IMR-90 (cell line): ENCODE measurements at regions not wholly inside any gene's neighbourhood (a gene's known extent, or its start where the extent isn't known, plus 50 kb on each side); places are given as distances from the start of the nearest gene placed in this dataset.

Source experiments
- ATAC-seq: fragments of 200-7000 bp; cut with Tn5 transposase; 2 replicates; pipeline ENCODE4 v1.9.1; 2020; ENCODE audit warnings: low read depth, mild to moderate bottlenecking, moderate library complexity
- BruUV-seq: library from RNA; stranded (reverse); fragments of 400-500 nt; replicated peaks from 2 replicates; lab custom pipeline; 2021; lab: Mats Ljungman, UMichigan
- CTCF ChIA-PET: fragments of 300-600 bp; formaldehyde crosslinking; extraction: SDS; loops from one replicate; lab custom pipeline; 2021; ENCODE audit warnings: antibody characterized with exemption; lab: Yijun Ruan, JAX
- POLR2A ChIA-PET: fragments of 300-600 bp; sonication (Branson Sonifier 250); formaldehyde crosslinking; loops from one replicate; lab custom pipeline; 2022; ENCODE audit warnings: antibody characterized with exemption; ENCODE audit not compliant: unreplicated experiment; lab: Charles Lee
- DNase-seq: peaks from one replicate; pipeline ENCODE4 v3.0.0; 2013
- H2AFZ ChIP-seq: replicated peaks from 2 replicates; pipeline ENCODE3; 2013; ENCODE audit warnings: low read length, mild to moderate bottlenecking; ENCODE audit not compliant: poor library complexity
- H2AK5ac ChIP-seq: 2 replicates; pipeline ENCODE4 v1.6.1; 2013; ENCODE audit warnings: low read depth, low read length, inconsistent platforms
- H2AK9ac ChIP-seq: replicated peaks from 2 replicates; pipeline ENCODE3; 2013; ENCODE audit warnings: mild to moderate bottlenecking, low read depth, low read length, moderate library complexity; ENCODE audit not compliant: poor library complexity
- H2BK120ac ChIP-seq: 2 replicates; pipeline ENCODE4 v1.6.1; 2013; ENCODE audit warnings: low read depth, low read length, inconsistent platforms
- H2BK15ac ChIP-seq: 3 replicates; pipeline ENCODE4 v1.6.1; 2013; ENCODE audit warnings: low read depth, low read length, inconsistent platforms
- H2BK20ac ChIP-seq: 2 replicates; pipeline ENCODE4 v1.6.1; 2013; ENCODE audit warnings: low read depth, mild to moderate bottlenecking, inconsistent platforms, low read length, moderate library complexity
- H2BK5ac ChIP-seq: 2 replicates; pipeline ENCODE4 v1.6.1; 2013; ENCODE audit warnings: mild to moderate bottlenecking, low read depth, low read length, inconsistent platforms; ENCODE audit not compliant: poor library complexity, severe bottlenecking
- H3K14ac ChIP-seq: replicated peaks from 2 replicates; pipeline ENCODE4 v1.6.1; 2013; ENCODE audit warnings: low read depth, low read length, inconsistent platforms
- H3K18ac ChIP-seq: 2 replicates; pipeline ENCODE4 v1.6.1; 2013; ENCODE audit warnings: low read depth, low read length, control low read depth
- H3K23ac ChIP-seq: 2 replicates; pipeline ENCODE4 v1.6.1; 2013; ENCODE audit warnings: low read depth, low read length, inconsistent platforms
- H3K27ac ChIP-seq: 2 replicates; pipeline ENCODE4 v1.5.1; 2013; ENCODE audit warnings: mild to moderate bottlenecking, control low read depth, low read length; ENCODE audit not compliant: insufficient read depth
- H3K27me3 ChIP-seq: 2 replicates; pipeline ENCODE4 v1.6.1; 2013; ENCODE audit warnings: low read length; ENCODE audit not compliant: control insufficient read depth, insufficient read depth
- H3K36me3 ChIP-seq: 2 replicates; pipeline ENCODE4 v1.6.1; 2013; ENCODE audit warnings: low read length, mixed read lengths; ENCODE audit not compliant: control insufficient read depth, insufficient read depth
- H3K4ac ChIP-seq: 2 replicates; pipeline ENCODE4 v1.6.1; 2013; ENCODE audit warnings: low read depth, low read length, inconsistent platforms
- H3K4me1 ChIP-seq: 2 replicates; pipeline ENCODE4 v1.6.1; 2013; ENCODE audit warnings: low read length, mixed read lengths; ENCODE audit not compliant: control insufficient read depth, insufficient read depth
- H3K4me2 ChIP-seq: 2 replicates; pipeline ENCODE4 v1.6.1; 2013; ENCODE audit warnings: low read depth, mild to moderate bottlenecking, control low read depth, low read length, moderate library complexity
- H3K4me3 ChIP-seq: 2 replicates; pipeline ENCODE4 v1.5.1; 2013; ENCODE audit warnings: low read depth, mild to moderate bottlenecking, control low read depth, low read length, moderate library complexity; ENCODE audit not compliant: insufficient read depth
- H3K56ac ChIP-seq: 2 replicates; pipeline ENCODE4 v1.6.1; 2013; ENCODE audit warnings: low read length, inconsistent platforms; ENCODE audit not compliant: insufficient read depth; ENCODE audit errors: extremely low read depth
- H3K79me1 ChIP-seq, 2 experiments: 2 replicates each; pipeline ENCODE4 v1.6.1; 2013; ENCODE audit warnings: low read length in 2 of 2, inconsistent platforms in 1 of 2, low read depth in 1 of 2
- H3K9ac ChIP-seq: 2 replicates; pipeline ENCODE4 v1.6.1; 2013; ENCODE audit warnings: low read depth, low read length, control low read depth
- H3K9me1 ChIP-seq: 2 replicates; pipeline ENCODE4 v1.6.1; 2013; ENCODE audit warnings: low read length, inconsistent platforms; ENCODE audit not compliant: insufficient read depth
- H3K9me3 ChIP-seq: 2 replicates; pipeline ENCODE4 v1.6.1; 2013; ENCODE audit warnings: low read length; ENCODE audit not compliant: control insufficient read depth, insufficient read depth
- H4K20me1 ChIP-seq: 2 replicates; pipeline ENCODE4 v1.6.1; 2013; ENCODE audit warnings: low read length, inconsistent platforms; ENCODE audit not compliant: insufficient read depth
- H4K5ac ChIP-seq: 2 replicates; pipeline ENCODE4 v1.6.1; 2013; ENCODE audit warnings: mild to moderate bottlenecking, low read depth, low read length, control low read depth
- H4K8ac ChIP-seq, 2 experiments: 2 replicates each; pipeline ENCODE4 v1.6.1; 2013; ENCODE audit warnings: low read depth in 2 of 2, low read length in 2 of 2, control low read depth in 1 of 2, inconsistent platforms in 1 of 2
- H4K91ac ChIP-seq: 2 replicates; pipeline ENCODE4 v1.6.1; 2013; ENCODE audit warnings: low read depth, low read length, inconsistent platforms; ENCODE audit not compliant: insufficient read depth
- BHLHE40 ChIP-seq: fragments of 150-350 bp; IDR thresholded peaks from 2 replicates; pipeline ENCODE4 v1.6.1; 2016; ENCODE audit warnings: mild to moderate bottlenecking, low read depth, low read length
- CEBPB ChIP-seq: IDR thresholded peaks from 2 replicates; pipeline ENCODE4 v1.6.1; 2012; ENCODE audit warnings: low read depth, low read length, improper control_type of control experiment
- CHD1 ChIP-seq: IDR thresholded peaks from 2 replicates; pipeline ENCODE4 v1.6.1; 2012; ENCODE audit warnings: low read depth, low read length, improper control_type of control experiment
- CTCF ChIP-seq: conservative IDR thresholded peaks from 2 replicates; pipeline ENCODE4 v1.5.1; 2012; ENCODE audit warnings: mild to moderate bottlenecking, low read depth, low read length, improper control_type of control experiment
- ELK1 ChIP-seq: fragments of 150-350 bp; IDR thresholded peaks from 2 replicates; pipeline ENCODE4 v1.6.1; 2016; ENCODE audit warnings: low read depth, mild to moderate bottlenecking, low read length, moderate library complexity, borderline replicate concordance
- FOS ChIP-seq: fragments of 150-350 bp; IDR thresholded peaks from 2 replicates; pipeline ENCODE4 v1.6.1; 2016; ENCODE audit warnings: low read depth, low read length
- MAFK ChIP-seq: IDR thresholded peaks from 2 replicates; pipeline ENCODE4 v1.6.1; 2012; ENCODE audit warnings: low read depth, low read length, improper control_type of control experiment
- MAZ ChIP-seq: IDR thresholded peaks from 2 replicates; pipeline ENCODE4 v1.6.1; 2012; ENCODE audit warnings: low read depth, mild to moderate bottlenecking, low read length, improper control_type of control experiment, moderate library complexity, borderline replicate concordance
- MXI1 ChIP-seq: IDR thresholded peaks from 2 replicates; pipeline ENCODE4 v1.6.1; 2012; ENCODE audit warnings: low read depth, mild to moderate bottlenecking, low read length, moderate library complexity, borderline replicate concordance
- NFE2L2 ChIP-seq: fragments of 150-350 bp; IDR thresholded peaks from 2 replicates; pipeline ENCODE4 v1.6.1; 2016; ENCODE audit warnings: low read depth, mild to moderate bottlenecking, low read length
- POLR2A ChIP-seq: IDR thresholded peaks from 2 replicates; pipeline ENCODE4 v1.6.1; 2012; ENCODE audit warnings: mild to moderate bottlenecking, low read depth, low read length
- RAD21 ChIP-seq: IDR thresholded peaks from 2 replicates; pipeline ENCODE4 v1.6.1; 2012; ENCODE audit warnings: low read length, improper control_type of control experiment
- RCOR1 ChIP-seq: IDR thresholded peaks from 2 replicates; pipeline ENCODE4 v1.6.1; 2012; ENCODE audit warnings: mild to moderate bottlenecking, low read length, improper control_type of control experiment; ENCODE audit not compliant: insufficient replicate concordance
- RFX5 ChIP-seq: IDR thresholded peaks from 2 replicates; pipeline ENCODE4 v1.8.0; 2012; ENCODE audit warnings: low read depth, mild to moderate bottlenecking, low read length, moderate library complexity
- SMC3 ChIP-seq: fragments of 150-350 bp; IDR thresholded peaks from 2 replicates; pipeline ENCODE4 v1.6.1; 2016; ENCODE audit warnings: low read depth, mild to moderate bottlenecking, antibody characterized with exemption, low read length, moderate library complexity
- USF2 ChIP-seq: fragments of 150-350 bp; IDR thresholded peaks from 2 replicates; pipeline ENCODE4 v1.6.1; 2017; ENCODE audit warnings: mild to moderate bottlenecking, antibody characterized with exemption, low read length, low read depth
- WGBS, 2 experiments: methylation state at CpG; one replicate each; pipeline versions ENCODE4 v1.1.5 to v1.1.7; 2013; ENCODE audit warnings: missing lambda C conversion rate in 2 of 2; ENCODE audit not compliant: insufficient read length in 1 of 2; ENCODE audit errors: extremely low coverage in 2 of 2; 5-methylcytosine and 5-hydroxymethylcytosine counted together
- dilution Hi-C: fragments of 300-500 bp; cut with HindIII; formaldehyde crosslinking; loops from one replicate; pipeline ENCODE4 v1.14.3; 2018; ENCODE audit warnings: low sequenced_read_pairs; ENCODE audit not compliant: unreplicated experiment
- in situ Hi-C: fragments of 300-500 bp; cut with MboI; formaldehyde crosslinking; loops from 3 replicates; pipeline ENCODE4 v1.14.3; 2019; ENCODE audit warnings: low sequenced_read_pairs, inconsistent platforms, mixed read lengths
- intact Hi-C: fragments of 100-400 bp; cut with micrococcal nuclease; formaldehyde crosslinking; loops from 2 replicates; pipeline ENCODE4 v1.10.0; 2022

- no peak overlapping the region for H2AK9ac ChIP-seq
- no peak overlapping the region for H2AFZ ChIP-seq
- TF ChIP-seq CTCF: no peak
- TF ChIP-seq MXI1: no peak
- no peak for TF ChIP-seq USF2
- TF ChIP-seq POLR2A: no peak
- no peak for TF ChIP-seq RAD21
- no peak for TF ChIP-seq RCOR1
- TF ChIP-seq CHD1: no peak
- TF ChIP-seq CEBPB: no peak
- no peak for TF ChIP-seq BHLHE40
- TF ChIP-seq FOS: no peak
- TF ChIP-seq SMC3: no peak
- no peak for TF ChIP-seq MAFK
- no peak for TF ChIP-seq MAZ
- no peak for TF ChIP-seq ELK1
- TF ChIP-seq RFX5: no peak
- TF ChIP-seq NFE2L2: no peak
- dilution Hi-C loops: no loop called here
- no peaks in the 10 kb centered on the region for H3K27me3 ChIP-seq
- no peak overlapping the region for H3K23ac ChIP-seq
- no peak overlapping the region for H3K18ac ChIP-seq
- ATAC-seq: no peak
- POLR2A ChIA-PET: no interaction called here
- H2BK5ac ChIP-seq: no peak overlapping the region
- BruUV-seq: no TSS peak
- no peaks in the 10 kb centered on the region for H3K36me3 ChIP-seq
- H3K4me1 ChIP-seq: no peaks in the 10 kb centered on the region
- H3K79me1 ChIP-seq: no peaks in the 10 kb centered on the region
- no peak overlapping the region for H4K5ac ChIP-seq
- H2BK15ac ChIP-seq: no peak overlapping the region
- no peak overlapping the region for H3K9ac ChIP-seq
- no peak overlapping the region for H3K27ac ChIP-seq
- no peak overlapping the region for H3K4ac ChIP-seq
- H2BK120ac ChIP-seq: no peak overlapping the region
- CTCF ChIA-PET: interaction anchor here (0.7 kb wide), 1 partner anchor 163 kb away, joined by 10 read pairs; no protein-coding TSS in a partner anchor
- H3K4me3 ChIP-seq: no peak overlapping the region
- H3K14ac ChIP-seq: no peak overlapping the region
- no CpG with 5 or more reads among the region's 2 CpGs for WGBS, 2 experiments
- no peak overlapping the region for H3K56ac ChIP-seq
- no peaks in the 10 kb centered on the region for H3K9me1 ChIP-seq
- no peak overlapping the region for H2AK5ac ChIP-seq
- H4K91ac ChIP-seq: no peak overlapping the region
- in situ Hi-C loops: no loop called here
- no peak overlapping the region for H2BK20ac ChIP-seq
- H4K20me1 ChIP-seq: no peaks in the 10 kb centered on the region
- no peak overlapping the region for H4K8ac ChIP-seq
- no peak overlapping the region for H3K4me2 ChIP-seq
- intact Hi-C loops: no loop called here
- no peak for DNase-seq
- peaks cover 11% of the 10 kb centered on the region; the same call in 1 of the 2 replicates for H3K9me3 ChIP-seq
Observed at GRCh38 chr18:51687845-51688585, 490.5 kb upstream of the MEX3C start.
